CD14-positive monocyte (primary cell): ENCODE measurements at regions not wholly inside any gene's neighbourhood (a gene's known extent, or its start where the extent isn't known, plus 50 kb on each side); places are given as distances from the start of the nearest gene placed in this dataset.

Source experiments
- DNase-seq, 3 donors: peaks; one replicate each; pipeline ENCODE4 v3.0.0-alpha.2; 2011 to 2022
- H2AFZ ChIP-seq: 2 replicates; pipeline ENCODE4 v1.6.0; 2012; ENCODE audit warnings: mild to moderate bottlenecking, low read depth, low read length, inconsistent platforms; ENCODE audit not compliant: insufficient read depth, poor library complexity, severe bottlenecking
- H3K27ac ChIP-seq, 2 donors: 1 replicate in 1 of 2; 2 replicates in 1 of 2; pipeline ENCODE4 v1.5.1; 2012 to 2013; ENCODE audit warnings: low read length in 2 of 2, control low read depth in 1 of 2, inconsistent platforms in 1 of 2, low read depth in 1 of 2, mild to moderate bottlenecking in 1 of 2
- H3K27me3 ChIP-seq, 2 donors: one replicate each; pipeline versions ENCODE4 v1.6.0 to v1.6.1; 2011 to 2013; ENCODE audit warnings: low read length in 2 of 2; ENCODE audit not compliant: control insufficient read depth in 2 of 2, insufficient read depth in 2 of 2
- H3K36me3 ChIP-seq, 2 donors: replicated peaks in 1 of 2; 1 replicate in 1 of 2; 2 replicates in 1 of 2; pipeline versions ENCODE4 v1.5.1 to v1.6.1; 2012 to 2013; ENCODE audit warnings: low read length in 2 of 2, control low read depth in 1 of 2, inconsistent platforms in 1 of 2, mild to moderate bottlenecking in 1 of 2; ENCODE audit not compliant: insufficient read depth in 2 of 2, control insufficient read depth in 1 of 2
- H3K4me1 ChIP-seq, 2 donors: 1 replicate in 1 of 2; 2 replicates in 1 of 2; pipeline versions ENCODE4 v1.5.1 to v1.6.1; 2012 to 2013; ENCODE audit warnings: low read length in 2 of 2, control low read depth in 1 of 2, inconsistent platforms in 1 of 2, mild to moderate bottlenecking in 1 of 2, moderate library complexity in 1 of 2; ENCODE audit not compliant: insufficient read depth in 2 of 2, control insufficient read depth in 1 of 2
- H3K4me2 ChIP-seq: replicated peaks from 2 replicates; pipeline ENCODE3; 2012; ENCODE audit warnings: low read length, moderate library complexity, mild to moderate bottlenecking; ENCODE audit not compliant: poor library complexity, severe bottlenecking; ENCODE audit errors: extremely low read depth
- H3K4me3 ChIP-seq, 3 experiments: fragments of 200-600 bp in 1 of 3; sonication (generic) in 1 of 3; replicated peaks in 1 of 3; 1 replicate in 2 of 3; 2 replicates in 1 of 3; pipeline ENCODE4 v1.5.1; 2011 to 2013; ENCODE audit warnings: low read length in 3 of 3, mild to moderate bottlenecking in 3 of 3, control low read depth in 2 of 3, low read depth in 2 of 3, inconsistent platforms in 1 of 3, moderate library complexity in 1 of 3
- H3K79me2 ChIP-seq: 2 replicates; pipeline ENCODE4 v1.6.0; 2012; ENCODE audit warnings: mild to moderate bottlenecking, control low read depth, inconsistent platforms, low read length, moderate library complexity; ENCODE audit not compliant: insufficient read depth
- H3K9ac ChIP-seq: 2 replicates; pipeline ENCODE4 v1.6.0; 2017; ENCODE audit warnings: low read length, mild to moderate bottlenecking; ENCODE audit not compliant: insufficient read depth, poor library complexity, severe bottlenecking
- H3K9me3 ChIP-seq, 2 donors: replicated peaks in 1 of 2; 1 replicate in 1 of 2; 2 replicates in 1 of 2; pipeline versions ENCODE4 v1.5.1 to v1.6.1; 2012 to 2013; ENCODE audit warnings: low read length in 2 of 2, control low read depth in 1 of 2; ENCODE audit not compliant: control insufficient read depth in 1 of 2, insufficient read depth in 1 of 2
- H4K20me1 ChIP-seq: 2 replicates; pipeline ENCODE4 v1.6.0; 2012; ENCODE audit warnings: mild to moderate bottlenecking, low read length, control low read depth, moderate library complexity; ENCODE audit not compliant: insufficient read depth
- H3K27ac Mint-ChIP-seq, 7 donors: one replicate each; pipeline ENCODE4 v1.8.0; 2020; ENCODE audit warnings: mild to moderate bottlenecking in 7 of 7, mixed read lengths in 7 of 7, moderate library complexity in 6 of 7, inconsistent platforms in 2 of 7
- H3K27me3 Mint-ChIP-seq, 3 donors: one replicate each; pipeline ENCODE4 v1.8.0; 2021 to 2022; ENCODE audit warnings: low read depth in 3 of 3, mild to moderate bottlenecking in 3 of 3, mixed read lengths in 3 of 3, moderate library complexity in 3 of 3, inconsistent platforms in 1 of 3
- H3K36me3 Mint-ChIP-seq, 2 donors: one replicate each; pipeline ENCODE4 v1.8.0; 2020; ENCODE audit warnings: mixed read lengths in 2 of 2, inconsistent platforms in 1 of 2, mild to moderate bottlenecking in 1 of 2
- H3K4me1 Mint-ChIP-seq: one replicate; pipeline ENCODE4 v1.8.0; 2020; ENCODE audit warnings: mild to moderate bottlenecking, mixed read lengths
- H3K4me3 Mint-ChIP-seq, 2 donors: one replicate each; pipeline ENCODE4 v1.8.0; 2020; ENCODE audit warnings: mild to moderate bottlenecking in 2 of 2, mixed read lengths in 2 of 2, moderate library complexity in 1 of 2
- H3K9me3 Mint-ChIP-seq, 7 donors: one replicate each; pipeline ENCODE4 v1.8.0; 2020 to 2022; ENCODE audit warnings: mixed read lengths in 7 of 7, mild to moderate bottlenecking in 6 of 7, moderate library complexity in 6 of 7, inconsistent platforms in 2 of 7
- CTCF ChIP-seq: fragments of 200-600 bp; IDR thresholded peaks from one replicate; pipeline ENCODE4 v1.8.0; 2022; ENCODE audit warnings: antibody characterized with exemption, mild to moderate bottlenecking
- WGBS: methylation state at CpG from one replicate; pipeline ENCODE4 v1.1.5; 2013; ENCODE audit warnings: missing lambda C conversion rate; ENCODE audit not compliant: insufficient coverage; 5-methylcytosine and 5-hydroxymethylcytosine counted together
- intact Hi-C, 2 donors: fragments of 100-400 bp; cut with micrococcal nuclease; formaldehyde crosslinking; loops; one replicate each; pipeline versions ENCODE4 v1.15.0 to v1.15.1; 2023

GRCh38 chr16:79891458-79891857, 290.9 kb upstream of the MAF start:
- no peaks in the 10 kb centered on the region for H3K36me3 Mint-ChIP-seq
- WGBS = 94% methylated on average over 3 of the region's 6 CpGs
- H3K27ac ChIP-seq = no peak overlapping the region
- no peaks in the 10 kb centered on the region for H3K79me2 ChIP-seq
- no peaks in the 10 kb centered on the region for H3K4me1 Mint-ChIP-seq
- intact Hi-C loops = no loop called here
- peaks cover 0 to 2% (median 2%) of the 10 kb centered on the region in 7 donors for H3K9me3 Mint-ChIP-seq
- no peak overlapping the region for H2AFZ ChIP-seq
- no peaks in the 10 kb centered on the region for H3K9me3 ChIP-seq
- H3K27ac Mint-ChIP-seq = no peak overlapping the region
- no peak overlapping the region for H3K4me3 ChIP-seq
- no peak for DNase-seq
- no peaks in the 10 kb centered on the region for H3K27me3 ChIP-seq
- H3K4me2 ChIP-seq = no peak overlapping the region
- no peaks in the 10 kb centered on the region for H3K4me1 ChIP-seq
- no peak for TF ChIP-seq CTCF
- peaks cover 0 to 1% (median 0%) of the 10 kb centered on the region in 3 donors for H3K27me3 Mint-ChIP-seq
- no peaks in the 10 kb centered on the region for H4K20me1 ChIP-seq
- no peak overlapping the region for H3K9ac ChIP-seq
- H3K36me3 ChIP-seq = no peaks in the 10 kb centered on the region
- H3K4me3 Mint-ChIP-seq = no peak overlapping the region

DNA sequence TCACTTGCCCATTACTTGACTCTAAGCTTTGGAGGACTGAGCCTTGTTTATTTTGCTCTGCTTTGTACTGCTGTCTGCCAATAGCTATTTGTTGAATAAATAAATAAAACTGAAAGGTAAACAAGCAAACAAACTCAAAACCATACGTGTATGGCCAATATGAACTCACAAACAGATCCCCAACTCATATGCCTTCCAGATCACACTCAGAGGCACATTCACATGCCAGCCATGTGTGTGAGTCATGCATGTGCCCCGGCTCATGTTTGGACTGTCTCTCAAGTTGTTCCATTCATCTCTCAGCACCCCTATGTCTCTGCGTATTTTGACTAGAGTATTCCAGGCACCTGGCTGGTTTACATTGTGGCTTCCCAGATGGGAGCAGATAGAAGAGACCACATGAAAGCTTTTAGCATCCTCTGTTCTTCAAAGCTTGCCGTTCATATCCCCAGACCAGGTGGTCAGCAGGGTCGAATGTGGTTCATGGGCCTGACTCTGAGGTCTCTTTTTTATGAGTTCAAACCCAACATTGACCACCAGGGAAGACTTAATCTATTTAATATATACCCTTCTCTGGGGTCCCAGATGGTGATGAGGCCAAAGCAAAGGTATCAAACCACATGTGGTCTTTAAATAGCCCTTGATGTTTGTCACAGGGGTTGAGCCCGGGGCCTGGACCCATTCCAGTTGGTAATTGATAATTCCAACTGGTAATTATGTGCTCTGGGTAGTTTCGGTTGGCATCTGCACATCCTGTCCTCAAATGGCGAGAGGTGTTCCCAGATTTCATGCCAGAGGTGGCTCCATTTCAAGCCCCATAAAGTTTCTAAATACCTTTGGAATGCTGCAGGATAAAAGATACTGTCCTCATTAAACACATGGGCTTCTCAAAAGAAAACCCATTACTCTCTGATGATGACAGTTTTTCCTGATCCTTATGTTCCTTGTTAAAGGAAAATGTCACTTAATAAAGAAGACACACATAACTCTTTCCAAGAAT, 287.3 kb upstream of the MAF start:
- Histone ChIP-seq H3K27me3 (no peaks in the 10 kb centered on the region), H4K20me1 (no peaks in the 10 kb centered on the region), H3K4me2 (no peak overlapping the region), H3K27ac (no peak overlapping the region), H3K79me2 (no peaks in the 10 kb centered on the region), H3K36me3 (no peaks in the 10 kb centered on the region), H3K4me3 (no peak overlapping the region), H2AFZ (no peak overlapping the region), H3K9me3 (no peaks in the 10 kb centered on the region), H3K9ac (no peak overlapping the region), H3K4me1 (no peaks in the 10 kb centered on the region)
- no peak for DNase-seq
- WGBS = 93% methylated on average over 6 of the region's 8 CpGs
- intact Hi-C loops = no loop called here
- Mint-ChIP-seq H3K9me3 (peaks cover 0 to 4% (median 2%) of the 10 kb centered on the region in 7 donors), H3K4me1 (no peaks in the 10 kb centered on the region), H3K4me3 (no peak overlapping the region), H3K36me3 (no peaks in the 10 kb centered on the region), H3K27me3 (peaks cover 0 to 1% (median 0%) of the 10 kb centered on the region in 3 donors), H3K27ac (no peak overlapping the region)
- TF ChIP-seq CTCF = no peak
